Right lobe of liver (tissue), 6 donors: ENCODE measurements at regions not wholly inside any gene's neighbourhood (a gene's known extent, or its start where the extent isn't known, plus 50 kb on each side); places are given as distances from the start of the nearest gene placed in this dataset.

Experiments
- ATAC-seq, 4 donors: fragments of 200-7000 bp; cut with Tn5 transposase; one replicate each; pipeline ENCODE4 v1.9.1; 2020; ENCODE audit warnings: mild to moderate bottlenecking in 4 of 4, moderate library complexity in 4 of 4
- DNase-seq, 3 donors: peaks; one replicate each; pipeline ENCODE4 v3.0.0-alpha.2; 2020
- H3K27ac ChIP-seq, 3 donors: fragments of 200-600 bp; one replicate each; pipeline ENCODE4 v1.8.0; 2022
- H3K27me3 ChIP-seq, 2 donors: fragments of 200-600 bp; one replicate each; pipeline ENCODE4 v1.8.0; 2022
- H3K36me3 ChIP-seq, 4 donors: fragments of 200-600 bp; sonication (generic) in 1 of 4; one replicate each; pipeline versions ENCODE4 v1.5.1 to v1.8.0; 2017 to 2022; ENCODE audit warnings: control low read depth in 1 of 4
- H3K4me1 ChIP-seq, 4 donors: fragments of 200-600 bp; sonication (generic) in 1 of 4; one replicate each; pipeline versions ENCODE4 v1.5.1 to v1.8.0; 2017 to 2022; ENCODE audit warnings: control low read depth in 1 of 4
- H3K4me3 ChIP-seq, 3 donors: fragments of 200-600 bp; one replicate each; pipeline ENCODE4 v1.8.0; 2022
- H3K9me3 ChIP-seq, 4 donors: fragments of 200-600 bp; sonication (generic) in 1 of 4; one replicate each; pipeline versions ENCODE4 v1.5.1 to v1.8.0; 2017 to 2022; ENCODE audit warnings: control low read depth in 1 of 4
- CTCF ChIP-seq, 4 donors: fragments of 200-600 bp in 3 of 4; fragments of 450-650 bp in 1 of 4; IDR thresholded peaks; one replicate each; pipeline versions ENCODE4 v1.5.1 to v1.8.0; 2016 to 2022; ENCODE audit warnings: antibody characterized with exemption in 4 of 4, mild to moderate bottlenecking in 2 of 4
- POLR2A ChIP-seq: fragments of 450-650 bp; IDR thresholded peaks from one replicate; pipeline ENCODE4 v1.6.1; 2017; ENCODE audit warnings: antibody characterized with exemption, mild to moderate bottlenecking
- WGBS: methylation state at CpG from one replicate; pipeline ENCODE4 v1.1.6; 2018; ENCODE audit warnings: low coverage, low lambda C conversion rate; ENCODE audit not compliant: insufficient coverage; ENCODE audit errors: missing lambda C conversion rate; 5-methylcytosine and 5-hydroxymethylcytosine counted together
- intact Hi-C, 2 donors: fragments of 100-400 bp; cut with DNase I; formaldehyde crosslinking; loops; one replicate each; pipeline versions ENCODE4 v1.11.2 to v1.14.1; 2022
- donor health status: DM: no; HTN: yes; CAD: no.
- donor health status: DM: no; HTN: no; CAD: no.
- donor health status: DM: no; HTN: no; CAD: no.
- donor health status: DM: no; HTN: yes; CAD: no.
- donor health status: DM: no; HTN: yes; CAD: no.

DNA sequence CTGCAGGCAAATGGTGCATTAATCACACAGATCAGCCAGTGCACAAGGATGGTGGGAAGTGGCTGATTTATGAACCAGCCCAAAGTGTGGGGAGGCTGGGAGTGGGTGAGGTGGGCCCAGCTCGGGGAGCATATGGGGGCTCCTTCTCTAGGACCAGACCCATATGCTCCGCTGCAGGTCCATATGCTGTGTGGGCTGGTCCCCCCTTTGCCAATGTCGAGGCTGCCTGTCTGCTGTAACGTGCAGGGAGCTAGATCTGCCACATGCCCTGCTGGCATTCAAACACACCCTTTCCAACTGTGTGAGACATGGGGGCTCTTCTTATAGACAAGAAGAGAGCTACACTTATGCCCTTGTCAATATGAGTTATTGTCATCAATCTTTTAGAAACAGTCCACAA lies 566.3 kb downstream of the DHX35 start:
- ATAC-seq (no peak), DNase-seq (no peak)
- intact Hi-C loops: no loop called here
- no peaks in the 10 kb centered on the region for H3K9me3 ChIP-seq
- TF ChIP-seq POLR2A (no peak), CTCF (IDR thresholded peaks at IDR 0.05) (no peak)
- no peak overlapping the region for H3K27ac ChIP-seq
- H3K4me1 ChIP-seq: no peaks in the 10 kb centered on the region
- WGBS: 67% methylated on average over 2 of the region's 4 CpGs
- no peaks in the 10 kb centered on the region for H3K27me3 ChIP-seq
- H3K36me3 ChIP-seq: no peaks in the 10 kb centered on the region
- no peak overlapping the region for H3K4me3 ChIP-seq

DNA sequence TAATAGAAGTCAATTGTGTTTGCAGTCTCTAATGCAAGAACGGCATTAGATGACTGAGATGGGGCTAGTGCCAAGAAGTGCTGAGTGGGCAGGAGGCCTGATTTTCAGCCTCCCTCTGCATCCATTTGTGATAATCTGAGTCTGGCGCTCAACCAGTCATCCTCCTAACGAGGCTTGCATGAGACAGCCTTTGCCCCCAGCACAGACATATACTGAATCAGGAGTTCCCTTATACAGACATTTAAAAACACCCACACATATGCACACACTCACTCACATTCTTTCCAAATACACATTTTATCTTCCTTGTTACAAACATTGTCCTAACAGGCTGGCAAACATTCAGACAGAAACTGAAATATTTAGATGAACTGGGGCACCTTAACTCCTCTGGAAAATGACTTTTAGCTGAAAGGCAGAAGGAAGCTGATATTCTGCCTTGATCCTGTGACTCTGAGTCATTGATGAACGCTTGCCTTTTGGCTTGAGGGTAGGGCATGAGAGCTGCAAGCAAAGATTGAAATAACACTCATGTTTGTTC lies 562.3 kb downstream of the DHX35 start:
- Histone ChIP-seq H3K9me3 (no peaks in the 10 kb centered on the region), H3K27me3 (no peaks in the 10 kb centered on the region), H3K4me3 (no peak overlapping the region), H3K4me1 (no peaks in the 10 kb centered on the region), H3K27ac (no peak overlapping the region), H3K36me3 (no peaks in the 10 kb centered on the region)
- 48% methylated on average over 4 of the region's 4 CpGs for WGBS
- intact Hi-C loops: no loop called here
- TF ChIP-seq POLR2A (no peak), CTCF (IDR thresholded peaks at IDR 0.05) (no peak)
- no peak for DNase-seq
- no peak for ATAC-seq

- ATAC-seq (no peak), DNase-seq (no peak)
- Histone ChIP-seq H3K9me3 (no peaks in the 10 kb centered on the region), H3K4me3 (no peak overlapping the region), H3K27ac (no peak overlapping the region), H3K4me1 (no peaks in the 10 kb centered on the region), H3K36me3 (no peaks in the 10 kb centered on the region), H3K27me3 (no peaks in the 10 kb centered on the region)
- WGBS: 33% methylated on average over 1 of the region's 1 CpG
- intact Hi-C loops: no loop called here
- TF ChIP-seq POLR2A (no peak), CTCF (IDR thresholded peaks at IDR 0.05) (no peak)
These were observed 561.3 kb downstream of the DHX35 start for GRCh38 chr20:39523405-39523804.

DNA sequence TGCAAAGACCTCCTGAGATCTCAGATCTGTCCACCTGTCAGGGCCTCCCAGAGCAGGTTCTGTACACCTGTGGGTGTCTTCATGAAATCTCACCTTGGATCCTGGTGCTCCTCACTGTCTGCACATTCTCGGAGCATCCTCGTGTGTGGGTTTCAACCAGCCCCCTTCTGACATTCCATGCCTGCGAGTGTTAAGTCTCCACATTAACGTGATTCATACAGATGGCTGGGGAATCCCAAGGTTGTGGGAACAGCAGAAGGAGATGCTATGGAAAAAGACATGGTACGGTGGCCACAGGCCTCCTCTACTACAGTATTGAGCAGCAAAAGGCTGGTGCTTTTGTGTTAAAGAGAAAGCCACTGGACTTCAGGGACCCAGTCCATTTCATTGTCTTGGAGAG lies 556.5 kb downstream of the DHX35 start:
- Histone ChIP-seq H3K27me3 (no peaks in the 10 kb centered on the region), H3K4me3 (no peak overlapping the region), H3K36me3 (no peaks in the 10 kb centered on the region), H3K9me3 (no peaks in the 10 kb centered on the region), H3K27ac (no peak overlapping the region), H3K4me1 (no peaks in the 10 kb centered on the region)
- WGBS: 79% methylated on average over 5 of the region's 5 CpGs
- DNase-seq (no peak), ATAC-seq (no peak)
- TF ChIP-seq POLR2A: no peak
- no peak for TF ChIP-seq CTCF (IDR thresholded peaks at IDR 0.05)
- intact Hi-C loops: no loop called here

DNA sequence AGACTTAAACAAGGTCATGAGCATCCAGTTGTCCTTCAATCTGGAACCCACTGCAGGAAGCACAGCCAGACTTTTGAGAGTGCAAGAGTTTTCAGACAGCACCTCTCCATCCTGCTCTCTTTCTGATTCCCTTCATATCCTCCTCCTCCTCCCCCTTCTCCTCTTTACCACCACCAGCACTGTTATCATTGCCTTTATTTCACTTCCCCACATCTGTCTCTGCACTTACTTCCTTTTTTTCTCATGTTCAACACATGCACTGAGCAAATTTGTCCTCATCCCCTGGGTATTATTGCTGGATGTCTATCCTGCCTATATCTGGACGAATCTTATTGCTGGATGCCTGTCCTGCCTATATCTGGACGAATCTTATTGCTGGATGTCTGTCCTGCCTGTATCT lies 554.8 kb downstream of the DHX35 start:
- WGBS: 8% methylated on average over 2 of the region's 2 CpGs
- intact Hi-C loops: no loop called here
- no peak for DNase-seq
- TF ChIP-seq POLR2A: no peak
- no peak for TF ChIP-seq CTCF (IDR thresholded peaks at IDR 0.05)
- Histone ChIP-seq H3K4me3 (no peak overlapping the region), H3K9me3 (no peaks in the 10 kb centered on the region), H3K4me1 (no peaks in the 10 kb centered on the region), H3K27me3 (no peaks in the 10 kb centered on the region), H3K36me3 (no peaks in the 10 kb centered on the region), H3K27ac (no peak overlapping the region)
- no peak for ATAC-seq
